Activated CD4-positive, alpha-beta T cell treated with anti-CD3 and anti-CD28 coated beads for 36 hours (primary cell): ENCODE measurements at regions not wholly inside any gene's neighbourhood (a gene's known extent, or its start where the extent isn't known, plus 50 kb on each side); places are given as distances from the start of the nearest gene placed in this dataset.
A peak's percentile ranks its signal among the peaks of the same experiment; 100 is the strongest.

ENCODE experiments used
- ATAC-seq: fragments of 200-7000 bp; cut with Tn5 transposase; one replicate; pipeline ENCODE4 v1.10.0; 2021; ENCODE audit warnings: mild to moderate bottlenecking, moderate library complexity
- CTCF ChIA-PET: fragments of 350-600 bp; sonication (Branson Sonifier 250); formaldehyde crosslinking; loops from one replicate; lab custom pipeline; 2021; ENCODE audit warnings: antibody characterized with exemption; lab: Charles Lee
- POLR2A ChIA-PET: fragments of 350-600 bp; sonication (Branson Sonifier 250); formaldehyde crosslinking; loops from one replicate; lab custom pipeline; 2021; ENCODE audit warnings: antibody characterized with exemption, inconsistent platforms; lab: Charles Lee
- DNase-seq: peaks from one replicate; pipeline ENCODE4 v3.0.0-alpha.2; 2020
- H3K27ac Mint-ChIP-seq: one replicate; pipeline ENCODE4 v1.8.0; 2021; ENCODE audit warnings: mixed read lengths
- H3K27me3 Mint-ChIP-seq: one replicate; pipeline ENCODE4 v1.8.0; 2021; ENCODE audit warnings: mixed read lengths
- H3K36me3 Mint-ChIP-seq: one replicate; pipeline ENCODE4 v1.8.0; 2021; ENCODE audit warnings: low read depth, mixed read lengths
- H3K4me1 Mint-ChIP-seq: one replicate; pipeline ENCODE4 v1.8.0; 2021; ENCODE audit warnings: mixed read lengths
- H3K4me3 Mint-ChIP-seq: one replicate; pipeline ENCODE4 v1.8.0; 2021; ENCODE audit warnings: mild to moderate bottlenecking, moderate library complexity, mixed read lengths
- H3K9me3 Mint-ChIP-seq: one replicate; pipeline ENCODE4 v1.8.0; 2021; ENCODE audit warnings: low read depth, mixed read lengths
- intact Hi-C, 2 experiments: fragments of 100-400 bp; cut with DNase I in 1 of 2; cut with micrococcal nuclease in 1 of 2; formaldehyde crosslinking; loops; one replicate each; pipeline versions ENCODE4 v1.14.2 to v1.15.1; 2022 to 2024; cut with DNase I, micrococcal nuclease

DNA sequence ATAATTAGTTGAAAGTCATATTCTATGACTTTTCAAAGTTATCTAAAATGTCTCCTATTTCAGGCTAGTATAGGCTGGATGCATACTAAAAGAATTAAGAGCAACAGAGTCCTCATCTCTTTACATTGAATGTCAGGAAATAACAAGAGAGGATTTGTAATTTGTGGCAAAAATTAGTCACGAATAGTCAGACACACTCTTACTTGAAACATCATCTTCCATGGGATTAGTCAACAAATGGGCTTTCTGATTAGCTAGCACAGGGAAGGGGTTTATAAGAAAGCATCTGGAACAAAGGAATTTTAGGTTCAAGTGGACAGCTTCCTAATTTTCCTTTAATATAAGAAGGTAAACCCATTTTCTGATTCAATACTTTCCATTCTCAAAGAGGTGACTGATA is 330.3 kb upstream of the MEX3C start:
- ChIA-PET CTCF (interaction anchor here (0.9 kb wide), 1 partner anchor 417 kb away, joined by 3 read pairs; no protein-coding TSS in a partner anchor), POLR2A (no interaction called here)
- ATAC-seq: no peak

DNA sequence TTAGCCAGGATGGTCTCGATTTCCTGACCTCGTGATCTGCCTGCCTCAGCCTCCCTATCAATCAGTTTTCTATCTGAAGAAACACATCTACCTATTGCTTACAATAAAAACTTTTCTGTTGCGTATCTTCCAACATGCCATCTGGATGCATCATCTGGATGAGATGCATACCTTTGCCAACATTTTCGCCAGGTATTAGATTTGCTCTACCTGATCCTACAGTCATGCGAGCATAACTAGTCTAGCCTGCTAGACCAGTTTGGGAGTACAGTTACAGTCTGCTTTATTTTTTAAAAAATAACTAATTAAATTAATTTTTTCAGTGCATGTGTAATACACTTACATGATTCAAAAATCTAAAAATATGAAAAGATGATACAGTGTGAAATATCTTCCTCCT is 334.0 kb upstream of the MEX3C start:
- Mint-ChIP-seq H3K9me3 (no peaks in the 10 kb centered on the region), H3K27me3 (peaks cover 4% of the 10 kb centered on the region), H3K27ac (no peak overlapping the region), H3K4me3 (no peak overlapping the region), H3K4me1 (no peaks in the 10 kb centered on the region), H3K36me3 (no peaks in the 10 kb centered on the region)
- DNase-seq: no peak
- intact Hi-C loops: loop anchor here in 1 of 2 experiments (10.0 kb wide), 2 partner anchors 257 to 427 kb away; no protein-coding TSS in a partner anchor
- CTCF ChIA-PET: no interaction called here
- POLR2A ChIA-PET: no interaction called here
- ATAC-seq: no peak

More for the DNA sequence above, 330.3 kb upstream of the MEX3C start:
- Mint-ChIP-seq H3K4me1 (no peaks in the 10 kb centered on the region), H3K4me3 (no peak overlapping the region), H3K9me3 (no peaks in the 10 kb centered on the region), H3K36me3 (no peaks in the 10 kb centered on the region), H3K27ac (no peak overlapping the region), H3K27me3 (peaks cover 1% of the 10 kb centered on the region)
- no peak for DNase-seq
- intact Hi-C loops: no loop called here

DNA sequence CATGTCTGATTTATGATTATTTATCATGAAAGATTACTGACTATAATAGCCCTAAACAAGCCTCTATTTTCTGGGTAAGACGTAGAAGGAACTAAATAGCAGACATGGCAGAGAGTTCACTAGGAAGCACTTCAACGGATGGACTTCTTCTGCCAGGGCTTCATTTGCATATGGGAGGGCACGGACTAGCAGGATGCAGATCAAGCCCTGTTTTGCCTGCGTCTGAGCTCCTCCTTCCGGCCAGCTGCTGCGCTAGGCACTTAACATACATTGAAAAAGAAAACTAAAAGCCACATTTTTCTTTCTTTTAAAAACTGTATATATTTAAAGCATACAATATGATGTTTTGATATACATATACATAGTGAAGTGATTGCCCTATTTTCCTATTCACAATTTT is 340.0 kb upstream of the MEX3C start:
- DNase-seq: peak; percentile 36
- intact Hi-C loops: loop anchor here in 1 of 2 experiments (5.0 to 10.0 kb wide), 3 partner anchors 50 to 433 kb away; no protein-coding TSS in a partner anchor

DNA sequence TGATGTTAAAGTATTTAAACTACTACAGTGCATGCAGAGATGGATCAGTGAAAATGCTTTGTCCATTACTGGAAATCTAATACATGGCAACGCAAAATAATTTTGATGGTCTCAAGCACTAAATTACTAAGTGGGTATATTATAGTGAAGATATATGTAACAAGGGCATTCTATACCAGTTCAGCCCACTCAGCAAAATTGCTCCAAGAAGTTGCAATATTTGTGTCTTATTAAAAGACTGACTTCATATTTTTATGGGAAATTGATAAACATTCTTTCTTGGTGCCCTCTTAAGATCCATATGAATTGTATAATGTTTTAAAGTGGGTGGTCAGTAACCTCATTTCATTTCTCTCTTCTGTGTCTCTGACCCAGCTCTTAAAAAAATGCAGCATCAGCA is 343.1 kb upstream of the MEX3C start:
- CTCF ChIA-PET: interaction anchor here (0.7 kb wide), 1 partner anchor 573 kb away, joined by 4 read pairs; the partner anchor contains the start of gene ELAC1
- POLR2A ChIA-PET: no interaction called here
- intact Hi-C loops: loop anchor here in 1 of 2 experiments (10.0 kb wide), 1 partner anchor 426 kb away; no protein-coding TSS in a partner anchor
- H3K27ac Mint-ChIP-seq: no peak overlapping the region
- no peaks in the 10 kb centered on the region for H3K9me3 Mint-ChIP-seq
- no peaks in the 10 kb centered on the region for H3K36me3 Mint-ChIP-seq
- peaks cover 2% of the 10 kb centered on the region for H3K27me3 Mint-ChIP-seq
- no peak overlapping the region for H3K4me3 Mint-ChIP-seq
- no peak for ATAC-seq
- H3K4me1 Mint-ChIP-seq: peaks cover 3% of the 10 kb centered on the region
- DNase-seq: no peak

More for the DNA sequence above, 340.0 kb upstream of the MEX3C start:
- Mint-ChIP-seq H3K27ac (no peak overlapping the region), H3K9me3 (no peaks in the 10 kb centered on the region), H3K4me3 (no peak overlapping the region), H3K4me1 (peaks cover 3% of the 10 kb centered on the region), H3K36me3 (no peaks in the 10 kb centered on the region), H3K27me3 (peaks cover 5% of the 10 kb centered on the region)
- POLR2A ChIA-PET: no interaction called here
- ATAC-seq: peak; percentile 49
- CTCF ChIA-PET: no interaction called here

DNA sequence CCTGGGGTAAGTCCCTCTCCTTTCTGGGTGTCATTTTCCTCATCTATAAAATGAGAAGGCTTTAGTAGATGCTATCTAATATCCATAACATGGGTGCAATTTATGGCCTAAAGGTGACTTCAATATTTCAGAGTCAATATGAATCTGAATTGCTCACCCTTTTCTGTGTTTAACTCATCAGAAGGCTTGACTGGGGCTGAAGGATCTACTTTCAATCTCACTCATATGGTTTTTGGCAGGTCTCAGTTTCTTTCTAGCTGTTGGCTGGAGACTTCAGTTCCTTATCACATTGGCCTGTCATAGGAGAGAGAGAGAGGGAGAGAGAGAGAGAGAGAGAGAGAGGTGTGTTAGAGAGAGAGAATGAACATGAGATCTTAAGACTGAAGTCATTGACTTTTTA is 343.7 kb upstream of the MEX3C start:
- no peak for DNase-seq
- ATAC-seq: peak; percentile 73
- H3K4me3 Mint-ChIP-seq: no peak overlapping the region
- intact Hi-C loops: loop anchor here in 1 of 2 experiments (10.0 kb wide), 1 partner anchor 426 kb away; no protein-coding TSS in a partner anchor
- H3K27me3 Mint-ChIP-seq: peaks cover 2% of the 10 kb centered on the region
- H3K9me3 Mint-ChIP-seq: no peaks in the 10 kb centered on the region
- ChIA-PET POLR2A (no interaction called here), CTCF (no interaction called here)
- no peaks in the 10 kb centered on the region for H3K36me3 Mint-ChIP-seq
- no peak overlapping the region for H3K27ac Mint-ChIP-seq
- peaks cover 3% of the 10 kb centered on the region for H3K4me1 Mint-ChIP-seq

DNA sequence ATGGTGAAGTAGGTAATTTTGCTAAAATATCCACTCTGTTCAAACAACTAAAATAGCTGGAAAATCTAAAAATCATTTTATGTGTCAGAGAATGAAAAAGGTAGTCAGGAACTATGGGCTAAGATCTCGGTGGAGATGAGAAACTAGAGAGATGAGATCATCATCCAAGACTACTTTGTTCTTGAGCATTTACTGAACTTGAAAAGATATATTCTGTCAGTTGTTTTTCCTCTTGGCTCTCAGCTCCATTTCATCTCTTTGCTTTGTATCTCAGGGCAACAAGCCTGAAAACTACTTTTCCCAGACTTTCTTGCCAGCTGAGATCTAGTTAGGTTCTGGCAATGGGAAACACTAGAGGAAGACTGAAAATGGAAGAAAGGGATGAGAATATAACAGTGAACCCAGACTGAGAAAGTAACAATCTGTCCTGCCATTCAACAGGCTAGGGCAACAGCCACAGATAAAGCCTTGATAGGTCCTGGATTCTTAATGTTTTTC is 346.2 kb upstream of the MEX3C start:
- POLR2A ChIA-PET: no interaction called here
- H3K36me3 Mint-ChIP-seq: no peaks in the 10 kb centered on the region
- DNase-seq (no peak), ATAC-seq (no peak)
- no peak overlapping the region for H3K27ac Mint-ChIP-seq
- intact Hi-C loops: loop anchor here in 1 of 2 experiments (10.0 kb wide), 1 partner anchor 429 kb away; no protein-coding TSS in a partner anchor
- H3K9me3 Mint-ChIP-seq: no peaks in the 10 kb centered on the region
- no peaks in the 10 kb centered on the region for H3K27me3 Mint-ChIP-seq
- H3K4me1 Mint-ChIP-seq: peaks cover 3% of the 10 kb centered on the region
- no peak overlapping the region for H3K4me3 Mint-ChIP-seq
- CTCF ChIA-PET: no interaction called here

DNA sequence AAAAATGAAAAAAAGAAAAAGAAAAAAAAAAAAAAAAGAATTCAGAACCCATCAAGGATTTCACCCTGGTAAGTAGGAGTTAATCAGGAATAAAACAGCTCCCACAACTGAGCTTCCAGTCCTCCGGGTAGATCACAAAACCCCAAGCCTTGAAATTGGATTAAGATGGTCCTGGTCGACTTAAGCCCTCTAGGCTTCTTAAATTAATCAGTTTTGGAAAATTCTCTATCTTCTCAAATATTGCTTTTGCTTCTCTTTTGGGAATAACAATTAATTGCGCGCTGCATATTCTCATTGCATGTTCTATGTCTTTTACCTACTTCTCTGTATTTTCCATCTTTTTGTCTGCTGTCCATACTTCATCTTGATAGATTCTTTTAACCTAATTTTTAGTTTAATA is 348.0 kb upstream of the MEX3C start:
- Mint-ChIP-seq H3K36me3 (no peaks in the 10 kb centered on the region), H3K4me1 (peaks cover 3% of the 10 kb centered on the region), H3K4me3 (no peak overlapping the region), H3K27ac (no peak overlapping the region), H3K27me3 (no peaks in the 10 kb centered on the region), H3K9me3 (no peaks in the 10 kb centered on the region)
- ChIA-PET CTCF (no interaction called here), POLR2A (no interaction called here)
- ATAC-seq: no peak
- intact Hi-C loops: loop anchor here in 1 of 2 experiments (10.0 kb wide), 1 partner anchor 431 kb away; no protein-coding TSS in a partner anchor
- DNase-seq: no peak

DNA sequence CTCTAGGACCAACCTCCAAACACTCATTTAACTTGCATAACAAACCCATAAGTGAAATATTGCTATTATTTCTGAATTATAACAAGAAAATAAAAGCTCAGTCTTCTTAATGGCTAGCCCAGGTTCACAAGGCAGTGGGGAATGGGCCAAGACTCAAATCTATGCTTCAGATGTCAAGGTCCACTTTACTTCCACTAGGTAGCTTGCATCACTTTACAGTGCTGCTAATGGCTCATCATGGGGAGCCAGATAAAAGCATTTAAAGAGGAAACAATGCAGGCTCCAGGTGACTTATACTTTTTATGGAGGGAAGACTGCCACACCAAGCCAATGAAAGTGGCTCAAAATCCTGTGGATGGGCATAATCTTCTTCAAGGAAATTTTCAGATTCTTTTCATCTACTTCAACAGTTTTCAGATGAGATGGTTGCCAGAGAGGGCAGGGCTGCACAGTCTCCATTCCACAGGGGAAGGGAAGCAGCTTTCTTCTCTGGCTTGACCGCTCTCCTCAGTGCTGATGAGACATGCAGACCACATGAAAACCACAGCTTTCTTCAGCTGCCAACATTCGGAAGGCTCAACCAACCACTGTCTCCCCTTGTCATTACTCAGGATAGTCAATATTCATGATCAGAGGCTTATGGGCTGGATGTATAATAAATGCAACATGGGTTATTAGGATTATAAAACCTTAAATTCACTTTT is 361.9 kb upstream of the MEX3C start:
- DNase-seq: no peak
- Mint-ChIP-seq H3K9me3 (no peaks in the 10 kb centered on the region), H3K4me1 (no peaks in the 10 kb centered on the region), H3K27me3 (peaks cover 6% of the 10 kb centered on the region), H3K4me3 (no peak overlapping the region), H3K36me3 (no peaks in the 10 kb centered on the region), H3K27ac (no peak overlapping the region)
- CTCF ChIA-PET: no interaction called here
- POLR2A ChIA-PET: no interaction called here
- intact Hi-C loops: no loop called here
- no peak for ATAC-seq

DNA sequence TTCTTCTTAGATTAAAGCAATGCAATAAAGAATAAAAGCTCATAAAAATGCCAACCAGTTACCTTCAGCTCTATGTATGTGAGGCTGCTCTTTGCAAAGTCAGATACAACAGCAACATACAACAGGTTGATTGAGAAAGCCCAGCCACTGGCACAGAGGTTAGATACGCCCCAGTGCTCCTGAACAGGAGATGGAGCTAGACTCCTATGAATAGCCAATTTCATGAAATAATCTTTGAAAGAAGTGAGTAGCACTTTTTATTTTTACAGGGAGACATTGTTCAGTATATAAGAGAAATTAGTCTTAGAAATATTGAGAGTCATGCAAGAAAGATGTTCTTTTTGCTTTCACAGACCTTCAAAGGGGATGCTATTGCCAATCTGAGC is 362.4 kb upstream of the MEX3C start:
- peaks cover 6% of the 10 kb centered on the region for H3K27me3 Mint-ChIP-seq
- DNase-seq (no peak), ATAC-seq (no peak)
- no peak overlapping the region for H3K4me3 Mint-ChIP-seq
- POLR2A ChIA-PET: no interaction called here
- intact Hi-C loops: no loop called here
- H3K36me3 Mint-ChIP-seq: no peaks in the 10 kb centered on the region
- CTCF ChIA-PET: no interaction called here
- H3K4me1 Mint-ChIP-seq: no peaks in the 10 kb centered on the region
- no peak overlapping the region for H3K27ac Mint-ChIP-seq
- H3K9me3 Mint-ChIP-seq: no peaks in the 10 kb centered on the region

DNA sequence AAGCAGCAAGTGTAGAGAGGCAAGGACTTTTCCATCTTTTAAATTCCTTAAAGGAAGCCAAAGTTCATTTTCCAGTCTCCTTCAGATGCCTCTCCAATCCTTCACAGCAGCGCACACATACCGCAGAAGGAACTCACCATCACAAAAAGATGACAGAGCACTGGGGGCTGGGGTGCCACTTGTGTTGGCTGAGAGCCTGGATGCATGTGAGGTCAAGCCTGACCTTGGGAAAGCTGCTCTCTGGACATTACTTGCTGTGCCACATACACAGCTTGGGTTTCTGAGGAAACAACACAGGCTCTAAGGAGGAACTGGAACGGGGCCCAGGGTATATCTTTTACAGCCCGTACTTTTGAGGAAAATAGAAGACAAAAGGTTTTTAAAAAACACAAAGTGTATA is 364.3 kb upstream of the MEX3C start:
- no peak for DNase-seq
- intact Hi-C loops: no loop called here
- H3K9me3 Mint-ChIP-seq: no peaks in the 10 kb centered on the region
- no peaks in the 10 kb centered on the region for H3K4me1 Mint-ChIP-seq
- POLR2A ChIA-PET: no interaction called here
- peaks cover 6% of the 10 kb centered on the region for H3K27me3 Mint-ChIP-seq
- no peak overlapping the region for H3K4me3 Mint-ChIP-seq
- no peak overlapping the region for H3K27ac Mint-ChIP-seq
- CTCF ChIA-PET: no interaction called here
- H3K36me3 Mint-ChIP-seq: no peaks in the 10 kb centered on the region
- ATAC-seq: no peak

DNA sequence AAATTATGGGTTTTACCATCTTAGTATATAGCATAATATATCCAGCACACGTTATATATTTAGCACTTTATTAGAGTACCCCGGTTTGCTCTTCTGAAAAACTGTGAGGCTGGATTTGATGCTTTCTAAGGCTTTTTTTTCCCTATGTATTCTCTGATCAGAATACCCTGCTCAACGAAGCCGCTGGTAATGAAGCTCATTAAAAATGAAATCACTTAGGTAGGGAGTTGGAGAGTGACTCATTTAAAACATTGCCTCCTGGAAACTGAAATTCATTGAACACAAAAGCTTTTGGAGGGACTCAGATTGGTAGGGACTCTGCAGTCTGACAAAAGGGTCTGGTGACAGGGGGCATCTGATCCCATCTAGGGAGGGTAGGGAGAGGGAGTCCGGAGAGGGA is 365.4 kb upstream of the MEX3C start:
- peaks cover 1% of the 10 kb centered on the region for H3K27me3 Mint-ChIP-seq
- DNase-seq: no peak
- no peak overlapping the region for H3K4me3 Mint-ChIP-seq
- ATAC-seq: no peak
- H3K9me3 Mint-ChIP-seq: no peaks in the 10 kb centered on the region
- intact Hi-C loops: no loop called here
- H3K4me1 Mint-ChIP-seq: no peaks in the 10 kb centered on the region
- CTCF ChIA-PET: no interaction called here
- POLR2A ChIA-PET: no interaction called here
- H3K27ac Mint-ChIP-seq: no peak overlapping the region
- no peaks in the 10 kb centered on the region for H3K36me3 Mint-ChIP-seq

DNA sequence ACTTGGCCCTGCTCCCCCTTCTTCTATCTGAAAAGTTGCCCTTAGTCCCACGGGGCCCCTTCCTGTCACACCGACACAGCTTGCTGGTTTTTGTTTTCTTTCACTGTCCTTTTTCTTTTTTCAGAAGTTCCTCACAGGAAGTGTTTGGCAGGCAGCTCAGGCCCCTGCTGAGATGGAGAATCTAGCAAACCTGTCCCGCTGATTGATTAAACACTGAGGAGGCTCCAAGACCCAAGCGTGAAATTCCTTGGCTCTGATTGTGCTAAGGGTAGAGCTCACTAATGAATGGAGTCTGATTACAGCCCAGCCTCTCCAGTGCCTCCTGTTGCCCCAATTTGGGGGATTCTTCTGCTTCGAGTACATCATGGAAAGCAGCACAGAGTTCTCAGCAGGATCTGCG is 365.9 kb upstream of the MEX3C start:
- Mint-ChIP-seq H3K4me3 (no peak overlapping the region), H3K36me3 (no peaks in the 10 kb centered on the region), H3K9me3 (no peaks in the 10 kb centered on the region), H3K27me3 (peaks cover 1% of the 10 kb centered on the region), H3K4me1 (no peaks in the 10 kb centered on the region), H3K27ac (no peak overlapping the region)
- ATAC-seq (no peak), DNase-seq (no peak)
- intact Hi-C loops: no loop called here
- ChIA-PET CTCF (no interaction called here), POLR2A (no interaction called here)
